Hematopoietic multipotent progenitor cell (in vitro differentiated cells): ENCODE measurements at regions not wholly inside any gene's neighbourhood (a gene's known extent, or its start where the extent isn't known, plus 50 kb on each side); places are given as distances from the start of the nearest gene placed in this dataset.
"Not testable (repeated sequence)": the region's sequence is repeated elsewhere in the genome, so short reads cannot be mapped to it uniquely, and the experiment has no call there.

Experiments
- DNase-seq, 3 donors: peaks; one replicate each; pipeline ENCODE4 v3.0.0-alpha.2; 2011 to 2015; ENCODE audit warnings: low read depth in 2 of 3, low spot score in 2 of 3

GRCh38 chr14:85027681-85028370 is 502.1 kb upstream of the FLRT2 start:
- no peak for DNase-seq

GRCh38 chr14:85037411-85037810 is 492.5 kb upstream of the FLRT2 start:
- DNase-seq: no peak

DNA sequence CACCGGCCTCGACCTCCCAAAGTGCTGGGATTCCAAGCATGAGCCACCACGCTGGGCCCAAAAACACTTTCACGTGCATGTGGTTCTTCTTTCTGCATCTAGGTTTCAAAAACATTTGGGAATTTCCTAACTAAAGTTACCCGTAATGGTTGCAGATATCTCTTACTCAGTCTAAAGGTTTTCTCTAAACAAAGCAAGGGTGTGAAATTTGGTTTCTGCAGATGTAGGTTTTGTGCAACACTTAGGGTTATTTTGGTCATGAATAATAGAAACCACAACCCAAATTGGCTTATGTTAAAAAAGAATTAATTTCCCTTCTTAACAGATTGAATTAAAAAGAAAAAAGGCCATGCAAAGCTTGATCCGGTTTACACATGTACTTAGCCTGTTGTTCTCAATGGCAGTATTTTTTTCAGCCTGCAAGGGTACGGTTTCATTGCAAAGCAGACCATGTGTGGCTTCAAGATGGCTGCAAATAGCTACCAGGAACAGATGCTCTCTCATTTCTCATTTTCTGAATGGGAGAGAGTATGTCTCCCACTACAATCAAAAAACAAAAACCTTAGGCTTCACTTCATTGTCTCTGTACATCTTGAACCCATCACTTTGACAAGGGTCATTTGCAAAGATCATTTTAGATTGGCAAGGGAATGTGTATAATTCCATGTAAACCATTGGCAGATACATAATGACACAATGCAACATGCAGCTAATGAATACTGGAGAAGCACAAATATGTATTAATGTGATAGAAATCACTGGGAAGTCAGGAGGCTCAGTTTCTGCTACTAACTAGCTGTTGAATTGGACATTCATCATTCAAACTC is 491.2 kb upstream of the FLRT2 start:
- no peak for DNase-seq

DNA sequence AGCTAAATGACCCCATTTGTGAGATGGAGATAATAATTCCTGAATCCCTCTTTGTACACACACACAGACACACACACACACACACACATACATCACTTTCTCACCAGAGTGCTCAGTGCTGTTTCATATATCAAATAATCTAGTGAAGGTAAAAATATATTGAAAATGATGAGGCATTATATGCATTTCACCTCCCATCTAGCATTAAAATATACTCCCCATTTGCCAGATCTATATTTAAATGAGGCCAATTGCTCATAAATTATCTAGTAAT is 490.7 kb upstream of the FLRT2 start:
- no peak for DNase-seq

DNA sequence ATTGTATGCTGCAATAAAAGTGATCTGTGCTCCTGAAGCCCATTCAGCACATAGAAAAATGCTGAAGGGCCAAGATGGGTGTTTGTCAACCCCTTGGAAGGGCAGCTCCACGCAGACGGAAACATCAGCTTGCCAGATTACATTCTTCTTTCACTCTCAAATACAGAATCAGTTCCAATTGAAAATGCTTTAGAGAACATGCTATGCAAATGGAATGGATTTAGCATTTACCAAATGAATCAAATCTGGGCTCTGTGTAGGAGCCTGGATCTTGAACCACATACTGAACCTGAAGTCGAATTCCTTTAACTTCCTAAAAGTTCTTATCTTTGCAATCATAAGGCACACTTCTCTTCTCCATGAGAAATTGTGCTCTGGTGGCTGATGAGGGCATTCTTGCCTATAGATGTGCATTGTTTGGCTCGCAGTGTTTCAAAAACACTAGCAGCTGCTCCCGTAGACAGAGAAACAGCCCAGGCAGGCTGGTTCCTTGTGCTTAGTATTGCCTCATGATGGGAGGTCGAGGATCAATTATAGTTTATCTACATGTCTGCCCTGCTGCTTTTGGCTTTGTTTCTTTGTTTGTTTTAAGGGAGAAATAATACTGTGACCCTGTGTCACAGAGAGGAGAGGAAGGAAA is 489.8 kb upstream of the FLRT2 start:
- no peak for DNase-seq

DNA sequence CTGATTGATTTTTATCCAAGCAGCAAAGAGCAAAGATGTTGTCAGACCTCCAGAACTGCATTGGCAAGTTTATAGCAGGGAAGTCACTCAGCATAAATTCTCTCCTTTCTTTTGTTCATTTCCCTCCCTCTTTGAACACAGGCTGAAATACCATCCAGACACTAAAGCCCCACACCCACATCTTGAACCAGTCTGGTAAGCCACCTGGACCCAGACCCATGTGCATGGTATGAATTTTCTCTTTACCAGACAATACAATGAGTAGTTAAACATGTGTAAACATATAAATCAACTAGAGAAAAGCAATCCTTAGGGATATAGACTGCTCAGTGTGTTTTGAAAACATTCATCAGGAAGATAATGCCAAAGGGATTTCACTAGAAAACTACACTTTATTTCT is 488.3 kb upstream of the FLRT2 start:
- no peak for DNase-seq

DNA sequence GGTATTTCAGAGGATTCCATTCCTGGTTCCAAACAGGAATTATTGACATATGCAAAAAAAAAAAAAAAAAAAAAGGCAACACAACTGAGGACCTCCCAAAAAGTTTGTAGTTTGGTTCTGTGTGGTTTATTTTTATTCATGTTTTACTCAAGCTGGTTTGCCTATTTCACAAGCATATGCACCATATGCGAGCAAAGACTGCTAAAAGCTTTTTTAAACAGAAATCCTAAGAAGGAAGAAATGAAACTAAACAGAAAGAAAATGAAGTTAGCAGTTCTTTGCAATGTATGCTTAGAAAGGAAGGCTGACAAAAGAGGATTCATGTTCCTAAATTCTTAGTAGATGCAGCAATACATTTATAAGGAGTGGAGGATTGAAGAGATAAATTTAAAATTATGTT is 487.6 kb upstream of the FLRT2 start:
- no peak for DNase-seq

DNA sequence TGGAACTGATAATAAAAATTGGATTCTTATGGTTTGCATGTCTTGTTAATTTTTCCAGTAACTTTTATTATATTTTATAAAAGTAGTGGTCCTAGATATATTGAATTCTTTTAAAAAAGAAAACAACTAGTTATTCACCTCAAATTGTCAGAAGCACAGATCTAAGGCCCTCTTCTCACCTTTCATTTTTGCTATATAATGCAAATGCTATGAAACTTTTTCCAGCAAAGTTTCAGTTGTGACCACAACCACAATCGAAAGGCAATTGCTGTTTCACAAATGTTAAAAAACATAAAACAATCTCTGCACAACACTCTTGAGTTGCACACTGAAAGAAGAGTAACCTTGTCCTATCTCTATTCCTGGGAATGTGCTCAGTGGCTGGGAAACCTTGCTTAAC is 479.8 kb upstream of the FLRT2 start:
- DNase-seq: no peak

DNA sequence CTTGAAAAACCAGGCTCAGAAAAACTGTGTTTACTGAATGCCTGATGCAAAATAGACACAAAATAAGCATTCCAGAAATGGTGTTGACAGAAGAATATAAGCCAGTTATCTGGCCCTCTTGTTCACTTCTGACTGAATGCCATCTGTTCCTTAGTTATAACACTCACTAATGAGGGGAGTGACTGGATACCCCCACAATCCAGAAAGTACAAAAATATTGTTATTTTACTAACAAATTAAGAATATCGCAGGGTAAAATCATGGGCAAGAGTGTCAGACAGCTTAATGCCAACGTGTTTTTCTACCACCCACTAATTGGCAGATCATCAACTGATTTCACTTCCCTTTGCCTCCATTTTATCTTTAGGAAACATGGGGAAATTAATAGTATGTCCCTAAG is 477.3 kb upstream of the FLRT2 start:
- DNase-seq: no peak

GRCh38 chr14:85054178-85054577 is 475.8 kb upstream of the FLRT2 start:
- DNase-seq: no peak

GRCh38 chr14:85056267-85056666 is 473.7 kb upstream of the FLRT2 start:
- no peak for DNase-seq

- no peak for DNase-seq
These were observed 472.7 kb upstream of the FLRT2 start for GRCh38 chr14:85057221-85057620.

DNA sequence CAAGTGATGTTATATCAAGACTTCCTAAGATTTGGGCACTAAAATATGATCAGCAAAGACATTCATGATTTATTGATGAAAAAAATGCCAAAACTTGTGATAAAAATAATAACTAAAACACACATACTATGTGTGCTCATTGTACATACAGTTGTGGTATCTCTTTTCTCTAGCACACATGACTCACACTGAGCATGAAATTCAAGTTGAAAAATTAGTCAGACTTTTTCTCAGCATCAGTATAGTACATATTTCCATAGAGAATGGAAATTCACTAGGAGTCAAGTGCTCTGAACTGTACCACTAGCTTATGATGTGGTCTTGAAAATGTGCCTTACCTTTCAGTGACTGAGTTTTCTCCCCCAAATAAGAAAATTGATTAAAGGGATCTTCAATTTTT is 471.8 kb upstream of the FLRT2 start:
- DNase-seq: no peak

GRCh38 chr14:85060121-85060520 is 469.8 kb upstream of the FLRT2 start:
- DNase-seq: no peak

- no peak for DNase-seq
These were observed 468.7 kb upstream of the FLRT2 start for GRCh38 chr14:85061256-85061655.

GRCh38 chr14:85063747-85064146 is 466.2 kb upstream of the FLRT2 start:
- DNase-seq: no peak

GRCh38 chr14:85071447-85071846 is 458.5 kb upstream of the FLRT2 start:
- DNase-seq: no peak

- no peak for DNase-seq
These were observed 455.0 kb upstream of the FLRT2 start for GRCh38 chr14:85074955-85075354.

DNA sequence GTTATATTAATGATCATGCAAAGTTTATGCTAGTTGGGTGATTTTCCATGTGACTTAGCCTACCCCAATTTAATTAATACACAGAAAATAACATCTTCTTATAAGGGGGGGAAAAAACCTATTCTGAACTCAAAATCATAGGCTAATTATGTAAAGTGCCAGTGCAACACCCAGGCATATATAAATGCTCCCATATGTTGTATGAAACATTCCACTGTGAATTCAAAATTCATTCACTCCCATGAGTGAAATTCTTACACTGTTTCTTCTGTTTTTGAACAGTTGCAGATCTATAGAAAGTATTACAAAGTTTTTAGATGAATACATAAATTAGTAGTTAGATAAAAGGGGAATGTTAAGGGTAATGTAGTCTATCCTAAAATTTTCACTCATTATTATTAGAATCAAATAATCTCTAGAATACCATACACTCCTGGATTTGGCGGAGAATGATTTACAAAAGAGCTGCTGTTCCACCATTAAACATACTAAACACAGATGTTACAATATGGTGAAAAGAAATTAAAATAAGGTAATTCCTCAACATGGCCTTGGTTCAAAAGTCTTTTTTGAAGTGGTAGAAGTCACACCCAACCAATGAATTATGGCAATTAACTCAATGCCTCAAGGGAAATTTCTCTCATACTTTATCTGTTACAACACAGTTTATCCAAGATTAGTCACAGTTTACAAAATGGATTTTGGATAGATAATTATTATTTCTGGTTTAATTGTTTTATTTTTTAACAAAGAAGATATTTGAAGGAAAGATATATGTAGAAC is 454.1 kb upstream of the FLRT2 start:
- DNase-seq: no peak

DNA sequence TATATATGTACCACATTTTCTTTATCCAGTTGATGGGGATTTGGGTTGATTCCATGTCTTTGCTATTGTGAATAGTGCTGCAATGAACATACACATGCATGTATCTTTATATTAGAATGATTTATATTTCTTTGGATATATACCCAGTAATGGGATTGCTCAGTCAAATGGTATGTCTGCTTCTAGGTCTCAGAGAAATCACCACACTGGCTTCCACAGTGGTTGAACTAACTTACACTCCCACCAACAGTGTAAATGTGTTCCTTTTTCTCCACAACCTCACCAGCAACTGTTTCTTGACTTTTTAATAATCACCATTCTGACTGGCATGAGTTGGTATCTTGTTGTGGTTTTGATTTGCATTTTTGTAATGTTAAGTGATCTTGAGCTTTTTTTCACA is 452.2 kb upstream of the FLRT2 start:
- not testable (repeated sequence) for DNase-seq
